ENCODE measurements at regions not wholly inside any gene's neighbourhood (a gene's known extent, or its start where the extent isn't known, plus 50 kb on each side); places are given as distances from the start of the nearest gene placed in this dataset.

DNA sequence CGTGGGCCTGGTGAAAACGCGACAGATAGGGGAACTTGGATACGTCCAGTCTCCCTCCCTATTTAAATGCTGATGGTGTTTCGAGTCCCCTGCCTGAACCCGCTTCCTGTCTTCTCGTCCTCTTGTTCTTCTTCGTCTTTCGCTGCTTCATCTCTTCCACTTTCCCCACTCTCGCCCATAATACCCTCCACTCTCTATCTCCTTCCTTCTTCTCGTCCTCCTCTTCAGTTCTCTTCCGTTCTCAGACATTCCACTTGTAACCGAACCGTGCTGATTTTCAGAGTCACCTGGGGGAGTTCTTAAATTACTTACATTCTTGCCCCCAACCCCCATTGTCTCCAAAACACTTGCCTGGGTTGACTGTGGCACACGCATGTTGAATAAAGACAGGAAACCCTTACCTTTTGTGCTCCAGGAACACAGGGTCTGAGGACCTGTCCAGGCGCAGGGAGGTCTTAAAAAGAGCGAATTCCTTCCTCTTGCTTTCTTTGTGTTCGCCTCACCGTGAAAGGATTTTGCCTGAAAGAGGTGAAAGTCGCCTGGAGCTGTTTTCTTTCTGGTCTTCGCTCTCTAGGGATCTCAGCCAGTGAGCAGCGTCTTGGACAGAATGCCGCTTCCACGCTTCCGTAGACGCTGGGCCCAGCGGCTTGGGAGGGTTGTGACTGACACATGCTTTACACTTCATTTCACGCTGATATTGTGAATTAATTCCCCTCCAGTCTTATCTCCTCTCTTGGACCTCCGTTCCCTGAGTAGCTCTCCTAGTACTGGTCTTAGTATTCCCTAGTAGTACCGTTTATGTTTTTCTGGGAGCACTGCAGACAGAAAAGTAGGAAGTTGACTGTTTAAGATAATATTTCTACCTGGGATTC is 184.0 kb downstream of the GPX5 start:
- no peak for DNase-seq

DNA sequence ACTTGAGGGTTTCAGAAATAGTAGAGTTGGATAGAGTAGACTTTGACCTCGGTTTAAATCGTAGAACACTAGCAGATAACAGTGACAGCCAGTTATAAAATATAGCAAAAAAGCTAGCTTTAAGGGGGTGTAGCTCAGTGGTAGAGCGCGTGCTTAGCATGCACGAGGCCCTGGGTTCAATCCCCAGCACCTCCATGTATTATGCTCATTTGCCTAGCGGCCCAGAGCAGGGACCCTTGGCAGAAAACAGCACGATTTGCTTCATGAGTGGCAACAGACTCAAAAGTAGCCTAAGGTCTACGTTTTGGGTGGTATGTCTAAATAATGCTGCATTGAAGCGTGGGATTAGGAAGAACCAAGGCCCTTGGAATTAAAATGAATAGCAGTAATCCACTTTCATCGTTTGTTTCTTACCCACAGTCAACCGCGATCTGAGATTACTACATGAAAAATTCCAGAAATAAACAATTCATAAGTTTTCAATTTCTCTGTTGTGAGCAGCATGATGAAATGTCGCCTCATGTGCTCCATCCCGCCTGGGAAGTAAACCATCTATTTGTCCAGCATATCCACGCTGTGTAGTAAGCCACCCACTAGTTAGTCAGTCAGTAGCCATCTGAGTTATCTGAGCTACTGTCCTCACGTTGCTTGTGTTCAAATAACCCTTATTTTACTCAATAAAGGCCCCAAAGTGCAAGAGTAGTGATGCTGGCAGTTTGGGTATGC is 184.9 kb downstream of the GPX5 start:
- DNase-seq, result no peak

DNA sequence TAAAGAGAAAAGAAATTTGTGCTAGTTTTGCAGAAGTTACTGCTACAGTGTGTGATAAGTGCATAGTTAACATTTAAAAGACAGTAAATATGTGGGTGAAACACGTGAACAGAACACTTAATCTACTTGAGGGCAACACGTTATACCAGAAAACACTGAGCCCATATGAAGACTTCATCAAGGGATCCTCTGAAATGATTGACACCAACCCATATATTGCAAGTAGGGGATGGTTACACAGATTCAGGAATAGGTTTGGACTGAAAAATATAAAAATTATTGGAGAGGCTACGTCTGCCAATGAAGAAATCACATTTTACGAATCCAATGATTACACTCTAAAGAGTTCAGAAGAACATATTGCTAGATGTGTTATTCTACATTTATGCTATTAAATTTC is 185.6 kb downstream of the GPX5 start:
- DNase-seq, result no peak

- DNase-seq, result no peak
Observed at GRCh38 chr6:28711788-28712341, 186.2 kb downstream of the GPX5 start.

- no peak for DNase-seq
Observed at GRCh38 chr6:28712982-28713381, 187.3 kb downstream of the GPX5 start.

- DNase-seq, result peak; percentile 12
Observed at GRCh38 chr6:28719275-28719940, 193.7 kb downstream of the GPX5 start.

- DNase-seq, result no peak
Observed at GRCh38 chr6:28720357-28721231, 194.9 kb downstream of the GPX5 start.

DNA sequence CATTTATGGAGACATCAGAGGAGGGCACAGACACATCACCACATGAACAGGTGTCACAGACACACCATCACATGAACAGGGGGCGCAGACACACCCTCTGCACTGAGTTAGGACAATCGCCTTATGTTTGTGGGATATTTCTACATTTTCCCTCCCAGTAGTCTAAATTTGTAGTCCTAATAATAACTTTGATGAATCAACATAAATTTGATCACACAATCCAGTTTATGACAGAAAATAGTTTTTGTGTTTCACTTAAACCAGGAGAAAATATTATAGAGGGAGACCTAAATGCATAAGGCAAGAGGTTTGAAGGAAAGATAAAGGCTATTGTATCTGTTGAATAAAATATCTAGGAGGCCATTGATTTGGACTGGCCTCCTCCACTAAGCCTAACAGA is 195.7 kb downstream of the GPX5 start:
- no peak for DNase-seq

DNA sequence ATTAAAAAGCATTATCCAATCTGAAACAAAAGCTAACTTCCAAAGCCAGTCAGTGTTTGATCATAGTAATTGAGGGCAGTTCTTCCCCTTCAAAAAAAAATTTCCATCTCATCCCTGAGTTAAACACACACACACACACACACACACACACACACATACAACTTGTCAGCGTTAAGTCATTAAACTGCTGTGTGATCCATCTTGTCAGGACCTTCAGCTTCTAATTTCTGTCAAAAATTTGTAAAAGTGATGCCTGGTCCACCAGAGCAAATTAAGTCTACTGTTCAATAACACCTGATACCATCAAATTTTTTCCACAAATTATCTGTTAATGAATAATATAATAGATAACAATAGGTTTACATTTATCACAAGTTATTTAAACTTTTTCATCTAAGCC is 198.7 kb downstream of the GPX5 start:
- no peak for DNase-seq

DNA sequence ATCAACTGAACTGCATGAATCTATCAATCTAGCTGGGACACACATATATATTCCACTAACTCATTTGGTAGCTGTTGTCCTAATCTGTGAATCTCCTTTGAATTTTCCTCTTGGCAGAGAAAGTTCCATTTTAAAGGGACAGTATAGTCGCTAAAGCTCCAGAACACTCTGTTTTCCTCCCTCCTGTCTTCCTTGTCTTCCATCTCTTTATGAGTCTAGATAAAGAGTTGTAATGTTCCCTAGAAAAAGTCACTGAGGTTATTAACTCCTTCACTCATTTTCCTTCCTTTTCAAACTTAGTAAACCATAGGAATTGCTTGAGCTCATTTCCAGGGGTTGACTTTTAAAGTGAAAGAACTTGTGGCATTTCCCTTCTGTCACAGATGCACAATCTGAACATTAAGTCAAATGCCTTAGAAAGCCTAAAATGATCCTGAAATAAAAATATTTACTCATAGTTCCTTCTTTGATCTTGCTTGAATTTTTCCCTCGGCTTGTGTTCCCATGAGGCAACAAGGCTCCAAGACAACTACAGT is 198.4 kb downstream of the TRIM27 start:
- DNase-seq, result no peak

GRCh38 chr6:28725890-28726348 is 197.9 kb downstream of the TRIM27 start:
- no peak for DNase-seq

DNA sequence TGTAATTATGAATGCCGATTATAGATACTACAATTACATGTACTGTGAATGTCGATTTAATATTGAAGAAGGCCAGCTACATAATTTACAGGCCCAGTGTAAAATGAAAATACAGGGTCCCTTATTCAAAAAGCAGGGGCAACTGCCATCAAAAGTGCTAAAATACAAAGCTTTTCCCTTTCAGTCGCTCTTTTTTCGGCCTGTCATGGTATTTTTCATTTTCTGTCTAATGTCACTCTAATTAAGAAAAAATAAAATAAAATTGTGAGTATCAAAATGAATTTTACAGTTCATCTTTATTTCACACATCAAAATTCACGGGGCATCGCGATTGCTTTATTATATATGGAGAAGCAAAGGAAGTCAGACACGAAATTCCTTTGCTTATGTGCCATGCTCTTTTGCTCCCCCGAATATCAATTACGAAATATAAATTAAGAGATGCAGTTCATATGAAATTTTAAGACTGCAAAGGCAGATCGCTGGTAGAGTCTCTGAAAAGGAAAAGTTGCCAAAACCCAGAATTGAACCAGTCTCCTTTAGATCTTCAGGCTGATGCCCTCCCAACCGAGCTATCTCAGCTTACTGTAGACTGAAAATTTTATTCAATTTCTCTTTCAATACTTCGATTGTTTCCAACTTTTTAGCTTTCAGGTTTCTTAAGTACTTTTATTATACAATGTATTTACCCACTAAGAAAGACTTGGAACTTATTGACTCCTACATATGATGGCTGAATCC is 197.0 kb downstream of the TRIM27 start:
- DNase-seq, result no peak

DNA sequence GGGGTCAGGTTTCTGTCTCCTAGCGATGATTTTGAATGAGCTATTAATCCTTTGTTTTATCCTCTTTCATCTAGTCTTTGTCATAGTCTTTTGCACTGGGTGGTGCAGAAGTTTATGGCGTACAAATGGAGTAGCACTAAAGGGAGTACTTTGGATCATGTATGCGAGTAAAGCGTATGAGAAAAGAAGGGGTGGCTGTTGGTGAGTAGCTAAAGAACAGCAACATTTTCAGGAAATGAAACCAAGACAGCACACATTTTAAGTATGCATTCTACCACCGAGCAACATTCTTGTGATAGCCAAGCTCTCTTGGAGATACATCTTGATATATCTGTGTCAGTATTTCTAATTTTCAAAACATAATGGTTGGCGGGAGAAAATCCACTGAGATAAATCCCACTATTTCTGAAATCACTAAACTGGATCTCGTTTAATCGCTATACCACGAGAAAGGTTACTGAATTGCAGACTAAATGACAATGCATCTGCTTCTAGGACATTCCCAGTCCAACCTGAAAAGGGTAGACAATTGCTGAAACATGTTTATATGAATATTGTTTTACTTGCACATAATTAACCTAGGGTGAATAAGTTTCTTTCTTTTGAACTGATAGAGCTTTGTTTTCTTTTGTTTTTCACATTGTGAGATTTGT is 196.1 kb downstream of the TRIM27 start:
- no peak for DNase-seq

DNA sequence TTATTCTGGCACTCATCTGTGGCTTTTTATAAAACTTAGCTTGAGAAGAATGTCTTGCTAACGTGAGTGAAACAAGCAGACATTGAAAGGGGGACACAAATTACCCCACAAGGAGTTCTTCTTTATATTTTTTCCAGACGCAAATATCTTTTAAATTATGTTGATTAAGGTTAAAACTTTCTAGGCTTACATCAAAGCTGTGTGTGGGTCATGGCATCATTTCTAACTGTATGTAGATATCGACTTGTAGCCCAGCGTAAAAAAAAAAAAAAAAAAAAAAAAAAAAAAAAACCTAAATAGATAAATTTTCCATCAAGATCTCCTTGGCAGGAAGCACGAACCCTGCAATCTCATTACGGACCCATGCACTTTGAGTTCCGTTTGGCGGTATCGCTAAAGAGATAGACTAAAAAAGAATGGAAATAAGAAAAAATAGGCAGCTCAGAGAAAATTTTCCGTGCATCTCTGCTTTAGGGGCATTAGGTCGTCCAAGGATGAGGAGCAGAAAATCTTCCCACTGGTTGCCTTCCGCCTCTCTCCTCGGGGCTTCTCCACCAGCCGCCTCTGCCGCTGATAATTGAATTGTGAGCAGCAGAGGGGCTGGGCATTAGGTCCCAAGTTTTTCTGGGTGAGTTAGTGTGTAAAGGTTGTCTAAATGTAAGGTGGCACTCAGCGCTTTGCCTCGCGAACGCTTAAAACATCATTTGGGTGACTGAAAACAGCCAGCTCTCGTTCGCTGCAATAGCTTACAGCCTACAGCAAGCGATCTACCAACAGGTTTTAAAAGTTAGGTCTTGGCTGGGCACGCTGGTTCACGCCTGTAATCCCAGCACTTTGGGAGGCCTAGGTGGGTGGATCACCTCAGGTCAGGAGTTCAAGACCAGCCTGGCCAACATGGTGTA is 194.0 kb downstream of the TRIM27 start:
- no peak for DNase-seq

GRCh38 chr6:28732052-28732451 is 191.7 kb downstream of the TRIM27 start:
- no peak for DNase-seq

GRCh38 chr6:28734443-28734959 is 189.3 kb downstream of the TRIM27 start:
- no peak for DNase-seq

DNA sequence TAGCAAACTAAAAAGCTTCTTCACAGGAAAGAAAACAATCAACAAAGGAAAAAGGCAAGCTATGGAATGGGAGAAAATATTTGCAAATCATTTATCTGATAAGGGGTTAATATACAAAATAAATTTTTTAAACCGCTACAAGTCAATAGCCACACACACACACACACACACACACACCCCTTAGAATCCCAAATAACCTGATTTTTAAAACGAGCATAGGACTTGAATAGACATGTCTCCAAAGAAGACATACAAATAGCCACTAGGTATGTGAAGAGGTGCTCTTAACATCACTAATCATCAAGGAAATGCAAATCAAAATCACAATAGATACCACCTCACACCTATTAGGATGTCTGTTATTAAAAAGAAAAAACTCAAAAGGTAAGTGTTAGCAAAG is 187.7 kb downstream of the TRIM27 start:
- no peak for DNase-seq

GRCh38 chr6:28737750-28738395 is 185.9 kb downstream of the TRIM27 start:
- DNase-seq, result no peak

GRCh38 chr6:28738396-28738765 is 185.4 kb downstream of the TRIM27 start:
- no peak for DNase-seq

Measured in stimulated activated CD4-positive, alpha-beta T cell treated with anti-CD3 and anti-CD28 coated beads, Interleukin-4, amount 100 ng/mL, for 1 hour (primary cell).